HEK293T (cell line): ENCODE measurements at regions not wholly inside any gene's neighbourhood (a gene's known extent, or its start where the extent isn't known, plus 50 kb on each side); places are given as distances from the start of the nearest gene placed in this dataset.

ENCODE experiments used
- ARNT ChIP-seq: fragments of 450-650 bp; IDR thresholded peaks from 2 replicates; pipeline ENCODE4 v1.6.1; 2017; ENCODE audit warnings: mild to moderate bottlenecking
- BHLHE40 ChIP-seq: fragments of 450-650 bp; IDR thresholded peaks from 2 replicates; pipeline ENCODE4 v1.6.1; 2016; ENCODE audit warnings: mild to moderate bottlenecking, moderate library complexity, borderline replicate concordance
- ELF4 ChIP-seq: fragments of 450-650 bp; IDR thresholded peaks from 2 replicates; pipeline ENCODE4 v1.6.1; 2017; ENCODE audit warnings: antibody characterized with exemption
- FOXK2 ChIP-seq: fragments of 450-650 bp; IDR thresholded peaks from 2 replicates; pipeline ENCODE4 v1.6.1; 2016; ENCODE audit warnings: mild to moderate bottlenecking
- FOXM1 ChIP-seq: fragments of 450-650 bp; IDR thresholded peaks from 2 replicates; pipeline ENCODE4 v1.6.1; 2017; ENCODE audit warnings: mild to moderate bottlenecking, borderline replicate concordance
- LEF1 ChIP-seq: fragments of 450-650 bp; IDR thresholded peaks from 2 replicates; pipeline ENCODE4 v1.6.1; 2017; ENCODE audit warnings: mild to moderate bottlenecking, borderline replicate concordance
- NFRKB ChIP-seq: fragments of 450-650 bp; IDR thresholded peaks from 2 replicates; pipeline ENCODE4 v1.6.1; 2016; ENCODE audit warnings: mild to moderate bottlenecking, moderate library complexity
- PKNOX1 ChIP-seq: fragments of 450-650 bp; IDR thresholded peaks from 2 replicates; pipeline ENCODE4 v1.6.1; 2016
- SP1 ChIP-seq: fragments of 450-650 bp; IDR thresholded peaks from 2 replicates; pipeline ENCODE4 v1.6.1; 2017
- SUZ12 ChIP-seq: fragments of 450-650 bp; IDR thresholded peaks from 2 replicates; pipeline ENCODE4 v1.6.1; 2016; ENCODE audit warnings: mild to moderate bottlenecking
- TARDBP ChIP-seq: fragments of 450-650 bp; IDR thresholded peaks from 2 replicates; pipeline ENCODE4 v1.6.1; 2016
- ZNF384 ChIP-seq: fragments of 450-650 bp; IDR thresholded peaks from 2 replicates; pipeline ENCODE4 v1.6.1; 2016

GRCh38 chr14:43204816-43205215 lies 1302.3 kb downstream of the FSCB start:
- TF ChIP-seq TARDBP (no peak), FOXM1 (no peak), FOXK2 (no peak), BHLHE40 (no peak), SP1 (no peak), LEF1 (no peak), ELF4 (no peak), ARNT (no peak), ZNF384 (no peak), NFRKB (no peak), SUZ12 (no peak), PKNOX1 (no peak)
